ENCODE measurements at regions not wholly inside any gene's neighbourhood (a gene's known extent, or its start where the extent isn't known, plus 50 kb on each side); places are given as distances from the start of the nearest gene placed in this dataset.

- Histone ChIP-seq H3K36me3 (no peaks in the 10 kb centered on the region), H3K4me3 (no peak overlapping the region), H3K27me3 (no peaks in the 10 kb centered on the region), H3K27ac (no peak overlapping the region), H3K9ac (ENCODE audit: low read depth in 2 of 2, low read length in 2 of 2) (no peak overlapping the region), H3K9me3 (no peaks in the 10 kb centered on the region), H3K4me1 (no peaks in the 10 kb centered on the region)
- intact Hi-C loops (cut with DNase I), result no loop called here
- DNase-seq, result no peak
- TF ChIP-seq CTCF (IDR thresholded peaks at IDR 0.05), result no peak
Measured at GRCh38 chr10:113456741-113457140, 96.1 kb upstream of the HABP2 start.

- Histone ChIP-seq H3K4me3 (no peak overlapping the region), H3K9me3 (no peaks in the 10 kb centered on the region), H3K36me3 (no peaks in the 10 kb centered on the region), H3K27ac (no peak overlapping the region), H3K9ac (ENCODE audit: low read depth in 2 of 2, low read length in 2 of 2) (no peak overlapping the region), H3K27me3 (no peaks in the 10 kb centered on the region), H3K4me1 (no peaks in the 10 kb centered on the region)
- intact Hi-C loops (cut with DNase I), result no loop called here
- no peak for DNase-seq
- TF ChIP-seq CTCF (IDR thresholded peaks at IDR 0.05), result no peak
Measured at GRCh38 chr10:113457408-113457807, 95.4 kb upstream of the HABP2 start.

GRCh38 chr10:113458451-113458850 lies 94.4 kb upstream of the HABP2 start:
- no peak for TF ChIP-seq CTCF (IDR thresholded peaks at IDR 0.05)
- Histone ChIP-seq H3K36me3 (no peaks in the 10 kb centered on the region), H3K9ac (ENCODE audit: low read depth in 2 of 2, low read length in 2 of 2) (no peak overlapping the region), H3K27me3 (no peaks in the 10 kb centered on the region), H3K9me3 (no peaks in the 10 kb centered on the region), H3K4me3 (no peak overlapping the region), H3K4me1 (no peaks in the 10 kb centered on the region), H3K27ac (no peak overlapping the region)
- no peak for DNase-seq
- intact Hi-C loops (cut with DNase I), result no loop called here

GRCh38 chr10:113458944-113459343 lies 93.9 kb upstream of the HABP2 start:
- no peaks in the 10 kb centered on the region for H3K36me3 ChIP-seq
- intact Hi-C loops (cut with DNase I), result no loop called here
- DNase-seq, result no peak
- no peak for TF ChIP-seq CTCF (IDR thresholded peaks at IDR 0.05)
- H3K27ac ChIP-seq, result no peak overlapping the region
- no peaks in the 10 kb centered on the region for H3K9me3 ChIP-seq
- H3K27me3 ChIP-seq, result no peaks in the 10 kb centered on the region
- no peak overlapping the region for H3K4me3 ChIP-seq
- H3K4me1 ChIP-seq, result no peaks in the 10 kb centered on the region
- no peak overlapping the region for H3K9ac ChIP-seq (ENCODE audit: low read depth in 2 of 2, low read length in 2 of 2)

- intact Hi-C loops (cut with DNase I), result no loop called here
- Histone ChIP-seq H3K4me3 (no peak overlapping the region), H3K9ac (ENCODE audit: low read depth in 2 of 2, low read length in 2 of 2) (no peak overlapping the region), H3K27ac (no peak overlapping the region), H3K9me3 (no peaks in the 10 kb centered on the region), H3K27me3 (no peaks in the 10 kb centered on the region), H3K4me1 (no peaks in the 10 kb centered on the region), H3K36me3 (no peaks in the 10 kb centered on the region)
- no peak for DNase-seq
- TF ChIP-seq CTCF (IDR thresholded peaks at IDR 0.05), result no peak
Measured at GRCh38 chr10:113459626-113460280, 93.1 kb upstream of the HABP2 start.
